ENCODE measurements at regions not wholly inside any gene's neighbourhood (a gene's known extent, or its start where the extent isn't known, plus 50 kb on each side); places are given as distances from the start of the nearest gene placed in this dataset.

GRCh38 chr12:77328326-77328725, 263.0 kb upstream of the E2F7 start:
- no peak for ATAC-seq
- Histone ChIP-seq H3K9me3 (no peaks in the 10 kb centered on the region), H3K4me3 (no peak overlapping the region), H3K4me1 (peaks cover 11% of the 10 kb centered on the region), H3K27ac (no peak overlapping the region), H3K27me3 (ENCODE audit: low read depth) (peaks cover 15% of the 10 kb centered on the region), H3K36me3 (no peaks in the 10 kb centered on the region)
- TF ChIP-seq, protein P1, sequence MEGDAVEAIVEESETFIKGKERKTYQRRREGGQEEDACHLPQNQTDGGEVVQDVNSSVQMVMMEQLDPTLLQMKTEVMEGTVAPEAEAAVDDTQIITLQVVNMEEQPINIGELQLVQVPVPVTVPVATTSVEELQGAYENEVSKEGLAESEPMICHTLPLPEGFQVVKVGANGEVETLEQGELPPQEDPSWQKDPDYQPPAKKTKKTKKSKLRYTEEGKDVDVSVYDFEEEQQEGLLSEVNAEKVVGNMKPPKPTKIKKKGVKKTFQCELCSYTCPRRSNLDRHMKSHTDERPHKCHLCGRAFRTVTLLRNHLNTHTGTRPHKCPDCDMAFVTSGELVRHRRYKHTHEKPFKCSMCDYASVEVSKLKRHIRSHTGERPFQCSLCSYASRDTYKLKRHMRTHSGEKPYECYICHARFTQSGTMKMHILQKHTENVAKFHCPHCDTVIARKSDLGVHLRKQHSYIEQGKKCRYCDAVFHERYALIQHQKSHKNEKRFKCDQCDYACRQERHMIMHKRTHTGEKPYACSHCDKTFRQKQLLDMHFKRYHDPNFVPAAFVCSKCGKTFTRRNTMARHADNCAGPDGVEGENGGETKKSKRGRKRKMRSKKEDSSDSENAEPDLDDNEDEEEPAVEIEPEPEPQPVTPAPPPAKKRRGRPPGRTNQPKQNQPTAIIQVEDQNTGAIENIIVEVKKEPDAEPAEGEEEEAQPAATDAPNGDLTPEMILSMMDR (IDR thresholded peaks at IDR 0.05): no peak
- intact Hi-C loops (cut with DNase I): no loop called here
- no peak for DNase-seq

GRCh38 chr12:77325511-77326236, 260.3 kb upstream of the E2F7 start:
- Histone ChIP-seq H3K4me3 (peak overlapping the region; percentile 61), H3K27ac (no peak overlapping the region), H3K27me3 (ENCODE audit: low read depth) (peaks cover 18% of the 10 kb centered on the region), H3K4me1 (peaks cover 11% of the 10 kb centered on the region), H3K36me3 (no peaks in the 10 kb centered on the region), H3K9me3 (no peaks in the 10 kb centered on the region)
- intact Hi-C loops (cut with DNase I): no loop called here
- ATAC-seq (peak in 1 of 2 donors; percentile 32), DNase-seq (no peak)
- TF ChIP-seq, protein P1 (IDR thresholded peaks at IDR 0.05): no peak

DNA sequence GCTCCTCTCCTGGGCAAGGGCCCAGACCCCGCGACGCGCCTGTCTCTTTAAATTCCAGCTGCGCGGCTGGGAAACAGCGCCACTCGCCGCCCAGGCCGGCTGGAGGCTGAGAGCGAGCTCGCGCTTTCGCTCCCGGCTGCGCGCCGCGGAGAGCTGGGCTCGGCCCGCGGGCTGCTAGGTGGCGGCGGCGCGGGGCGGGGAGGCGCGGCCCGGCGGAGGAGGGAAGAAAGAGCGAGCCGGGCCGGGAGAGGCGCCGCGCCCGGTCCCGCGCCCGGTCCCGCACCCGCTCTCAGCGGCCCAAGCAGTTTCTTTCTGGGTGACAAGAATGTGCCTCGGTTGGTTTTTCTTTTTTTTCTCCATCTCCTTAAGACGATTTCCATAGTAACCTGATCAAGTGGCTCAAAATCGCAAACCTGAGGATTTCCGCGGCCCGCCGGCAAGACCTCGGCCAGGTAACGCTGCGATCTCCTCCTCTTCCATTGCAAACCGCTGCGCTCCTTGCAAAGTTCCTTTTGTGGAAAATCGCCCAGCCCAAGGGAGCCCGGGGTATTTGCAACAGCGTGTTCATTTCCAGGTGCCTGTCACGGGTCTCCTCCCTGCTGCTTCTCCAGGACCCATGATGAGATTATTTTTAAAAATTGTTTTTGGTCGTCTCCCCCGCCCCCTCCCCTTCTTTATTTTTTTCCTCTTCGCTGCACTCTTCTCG, 259.5 kb upstream of the E2F7 start:
- H3K4me3 ChIP-seq: peak overlapping the region; percentile 61
- peaks cover 18% of the 10 kb centered on the region for H3K27me3 ChIP-seq (ENCODE audit: low read depth)
- H3K4me1 ChIP-seq: peaks cover 11% of the 10 kb centered on the region
- DNase-seq (peak; percentile 72), ATAC-seq (peak; percentile 93 to 97)
- H3K27ac ChIP-seq: no peak overlapping the region
- intact Hi-C loops (cut with DNase I): no loop called here
- TF ChIP-seq, protein P1 (IDR thresholded peaks at IDR 0.05): peak; percentile 50
- H3K36me3 ChIP-seq: no peaks in the 10 kb centered on the region
- H3K9me3 ChIP-seq: no peaks in the 10 kb centered on the region

DNA sequence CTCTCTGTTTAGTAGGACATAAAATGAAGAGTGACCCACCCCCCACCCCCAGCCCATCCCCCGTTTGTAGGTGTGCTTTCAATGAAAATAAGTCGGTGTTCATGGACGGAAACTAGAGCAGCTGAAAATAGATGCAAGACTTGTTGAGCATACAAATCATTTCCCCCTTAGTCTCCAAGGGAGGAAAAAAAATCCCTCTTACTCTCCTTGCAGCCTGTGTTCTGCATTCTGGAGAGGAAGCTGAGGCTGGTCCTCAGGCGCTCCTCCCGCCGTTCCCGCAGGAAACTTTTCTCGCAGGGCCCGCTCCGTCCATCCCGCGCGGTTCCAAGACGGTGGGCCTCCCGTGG, 259.0 kb upstream of the E2F7 start:
- ATAC-seq: no peak
- intact Hi-C loops (cut with DNase I): no loop called here
- no peaks in the 10 kb centered on the region for H3K9me3 ChIP-seq
- H3K27ac ChIP-seq: no peak overlapping the region
- H3K27me3 ChIP-seq (ENCODE audit: low read depth): peaks cover 18% of the 10 kb centered on the region
- peaks cover 11% of the 10 kb centered on the region for H3K4me1 ChIP-seq
- H3K4me3 ChIP-seq: peak overlapping the region; percentile 61
- H3K36me3 ChIP-seq: no peaks in the 10 kb centered on the region
- DNase-seq: no peak
- TF ChIP-seq, protein P1 (IDR thresholded peaks at IDR 0.05): no peak

DNA sequence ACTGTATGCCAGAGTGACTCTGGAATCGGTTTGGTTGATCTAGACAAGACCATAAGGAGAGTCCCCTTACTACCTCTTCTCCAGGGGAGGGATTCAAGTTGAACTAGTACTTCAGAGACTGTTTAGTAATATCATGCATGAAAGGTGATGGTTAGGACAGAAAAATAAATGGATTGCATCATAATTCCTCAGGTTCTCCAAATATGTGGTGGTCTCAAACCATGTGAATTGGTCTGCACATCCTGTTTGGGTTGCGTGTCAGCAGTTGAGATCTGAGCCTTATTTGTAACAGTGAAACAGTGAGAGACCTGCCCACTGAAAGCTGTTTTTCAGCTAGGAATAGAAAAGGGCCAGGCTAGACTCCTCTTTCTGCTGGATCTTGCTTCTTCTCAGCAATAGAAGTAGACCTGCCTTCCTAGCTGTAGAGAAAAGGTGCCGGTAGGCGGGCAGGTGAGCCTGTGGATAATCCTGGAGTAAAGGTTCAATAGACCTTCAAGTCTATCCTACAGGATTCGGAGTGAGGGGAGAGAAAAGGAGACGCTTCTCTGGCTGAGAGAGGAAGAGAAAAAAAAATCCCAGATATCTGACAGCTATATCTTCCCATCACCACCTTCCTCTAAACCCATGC, 258.5 kb upstream of the E2F7 start:
- ATAC-seq (no peak), DNase-seq (no peak)
- TF ChIP-seq, protein P1 (IDR thresholded peaks at IDR 0.05): no peak
- H3K27me3 ChIP-seq (ENCODE audit: low read depth): peaks cover 18% of the 10 kb centered on the region
- H3K4me1 ChIP-seq: peaks cover 11% of the 10 kb centered on the region
- no peaks in the 10 kb centered on the region for H3K9me3 ChIP-seq
- peak overlapping the region; percentile 61 for H3K4me3 ChIP-seq
- H3K36me3 ChIP-seq: no peaks in the 10 kb centered on the region
- H3K27ac ChIP-seq: no peak overlapping the region
- intact Hi-C loops (cut with DNase I): no loop called here

All from lower lobe of right lung (tissue), 2 donors.